ENCODE measurements at regions not wholly inside any gene's neighbourhood (a gene's known extent, or its start where the extent isn't known, plus 50 kb on each side); places are given as distances from the start of the nearest gene placed in this dataset.

DNA sequence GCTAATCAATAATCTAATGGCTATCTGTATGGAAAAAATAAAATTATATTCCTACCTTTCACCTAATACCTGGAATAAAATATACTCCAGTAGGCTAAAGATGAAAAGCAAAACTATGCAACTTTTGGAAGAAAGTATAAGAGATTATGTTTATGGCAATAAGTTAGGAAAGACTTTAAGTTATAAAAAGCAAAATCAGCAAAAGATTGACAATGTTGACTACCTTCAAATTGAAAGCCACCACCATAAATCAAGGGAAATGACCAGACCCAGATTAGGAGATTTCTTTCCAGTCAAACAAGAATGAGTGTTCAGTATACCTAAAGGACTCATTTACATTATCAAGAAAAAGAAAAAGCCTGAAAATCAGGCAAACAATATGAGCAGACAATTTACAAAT is 159.1 kb upstream of the ZBED5 start:
- Histone ChIP-seq H2AFZ (ENCODE audit: control insufficient read depth, low read depth, low read length) (no peak overlapping the region), H3K9me3 (replicated peaks; ENCODE audit: control insufficient read depth, insufficient read depth, low read length) (no peaks in the 10 kb centered on the region), H3K4me3 (no peak overlapping the region), H3K79me2 (ENCODE audit: control insufficient read depth, insufficient read depth, low read length) (no peaks in the 10 kb centered on the region), H3K4me1 (ENCODE audit: control insufficient read depth, insufficient read depth, low read length) (no peaks in the 10 kb centered on the region), H3K27ac (ENCODE audit: control insufficient read depth, insufficient read depth) (no peak overlapping the region), H3K27me3 (replicated peaks in 1 of 2; ENCODE audit: control insufficient read depth in 2 of 2, insufficient read depth in 2 of 2, low read length in 1 of 2) (peaks cover 0 to 5% of the 10 kb centered on the region in 2 experiments; a peak in 1 of 4 replicates), H4K20me1 (ENCODE audit: control insufficient read depth, insufficient read depth) (no peaks in the 10 kb centered on the region), H3K4me2 (ENCODE audit: control insufficient read depth, insufficient read depth) (no peak overlapping the region), H3K9ac (ENCODE audit: control insufficient read depth, insufficient read depth, low read length) (no peak overlapping the region), H3K36me3 (ENCODE audit: control insufficient read depth in 2 of 2, insufficient read depth in 2 of 2, low read length in 1 of 2) (no peaks in the 10 kb centered on the region)
- CTCF ChIA-PET: interaction anchor here (0.7 to 2.6 kb wide), 3 partner anchors 10 to 224 kb away, joined by 3 to 15 read pairs (median 5); no protein-coding TSS in a partner anchor
- FAIRE-seq (no peak), ATAC-seq (no peak), DNase-seq (ENCODE audit: low read depth, low spot score) (no peak)
- RAD21 ChIA-PET (ENCODE audit: unreplicated experiment): interaction anchor here (1.2 kb wide), 1 partner anchor 11 kb away, joined by 3 read pairs; no protein-coding TSS in a partner anchor
- BruUV-seq (replicated peaks): no TSS peak
- POLR2A ChIA-PET: no interaction called here
- intact Hi-C loops (cut with micrococcal nuclease; ENCODE audit: unreplicated experiment) (no loop called here), in situ Hi-C loops (cut with MboI) (no loop called here)
- SMC1A ChIA-PET (ENCODE audit: uncharacterized antibody, unreplicated experiment): no interaction called here
- TF ChIP-seq GATAD2B (conservative IDR thresholded peaks at IDR 0.05; ENCODE audit: low read depth) (no peak), SRF (IDR thresholded peaks at IDR 0.05; ENCODE audit: low read depth in 2 of 2, low read length in 2 of 2) (no peak), NR2F1 (conservative IDR thresholded peaks at IDR 0.05) (no peak), HDAC2 (IDR thresholded peaks at IDR 0.05) (no peak), SREBF1 (IDR thresholded peaks at IDR 0.05; ENCODE audit: low read length) (no peak), JUND (IDR thresholded peaks at IDR 0.05; ENCODE audit: low read depth, low read length) (no peak), BMI1 (IDR thresholded peaks at IDR 0.05; ENCODE audit: borderline replicate concordance) (no peak), MTA3 (IDR thresholded peaks at IDR 0.05; ENCODE audit: borderline replicate concordance, low read length) (no peak), EP300 (IDR thresholded peaks at IDR 0.05; ENCODE audit: borderline replicate concordance in 1 of 2, control insufficient read depth in 1 of 2, low read depth in 2 of 2, low read length in 2 of 2) (no peak), ZNF24 (IDR thresholded peaks at IDR 0.05) (no peak)
